GM23338 (cell line): ENCODE measurements at regions not wholly inside any gene's neighbourhood (a gene's known extent, or its start where the extent isn't known, plus 50 kb on each side); places are given as distances from the start of the nearest gene placed in this dataset.

Experiments
- ATAC-seq: fragments of 200-7000 bp; cut with Tn5 transposase; 3 replicates; pipeline ENCODE4 v1.9.1; 2020
- DNase-seq: peaks from one replicate; pipeline ENCODE4 v3.0.0-alpha.2; 2015; ENCODE audit warnings: low spot score
- H2AFZ ChIP-seq: fragments of 200-600 bp; sonication (generic); 2 replicates; pipeline ENCODE4 v1.8.0; 2016; ENCODE audit warnings: antibody characterized with exemption, mild to moderate bottlenecking, moderate library complexity
- H3F3A ChIP-seq: fragments of 200-600 bp; sonication (generic); replicated peaks from 2 replicates; pipeline ENCODE4 v1.8.0; 2017; ENCODE audit warnings: antibody characterized with exemption, mixed run types, low read depth
- H3K27ac ChIP-seq: fragments of 200-600 bp; sonication (generic); 2 replicates; pipeline ENCODE4 v1.6.1; 2016; ENCODE audit warnings: low read depth
- H3K27me3 ChIP-seq: fragments of 200-600 bp; sonication (generic); 2 replicates; pipeline ENCODE4 v1.8.0; 2016; ENCODE audit warnings: mild to moderate bottlenecking, mixed run types, moderate library complexity; ENCODE audit not compliant: insufficient read depth
- H3K36me3 ChIP-seq: fragments of 200-600 bp; sonication (generic); 2 replicates; pipeline ENCODE4 v1.8.0; 2016; ENCODE audit warnings: mild to moderate bottlenecking; ENCODE audit not compliant: insufficient read depth
- H3K4me1 ChIP-seq: fragments of 200-600 bp; sonication (generic); 2 replicates; pipeline ENCODE4 v1.8.0; 2016; ENCODE audit warnings: mild to moderate bottlenecking, moderate library complexity; ENCODE audit not compliant: insufficient read depth
- H3K4me2 ChIP-seq: fragments of 200-600 bp; sonication (generic); 2 replicates; pipeline ENCODE4 v1.7.1; 2017; ENCODE audit warnings: mixed run types
- H3K4me3 ChIP-seq: fragments of 200-600 bp; sonication (generic); 2 replicates; pipeline ENCODE4 v1.6.1; 2016; ENCODE audit warnings: mixed run types
- H3K79me2 ChIP-seq: fragments of 200-600 bp; sonication (generic); replicated peaks from 2 replicates; pipeline ENCODE4 v1.8.0; 2017; ENCODE audit warnings: mild to moderate bottlenecking; ENCODE audit not compliant: insufficient read depth
- H3K9me2 ChIP-seq: fragments of 200-600 bp; sonication (generic); 2 replicates; pipeline ENCODE4 v1.8.0; 2017; ENCODE audit not compliant: insufficient read depth
- H4K20me1 ChIP-seq: fragments of 200-600 bp; sonication (generic); replicated peaks from 2 replicates; pipeline ENCODE4 v1.8.0; 2017; ENCODE audit warnings: mild to moderate bottlenecking; ENCODE audit not compliant: insufficient read depth
- H3K27ac Mint-ChIP-seq: 2 replicates; pipeline ENCODE4 v1.8.0; 2020; ENCODE audit warnings: inconsistent platforms, mild to moderate bottlenecking, moderate library complexity, mixed read lengths
- H3K27me3 Mint-ChIP-seq: 3 replicates; pipeline ENCODE4 v1.8.0; 2022; ENCODE audit warnings: low read depth, mild to moderate bottlenecking, moderate library complexity, mixed read lengths, inconsistent platforms; ENCODE audit not compliant: insufficient read depth, poor library complexity
- H3K36me3 Mint-ChIP-seq: 3 replicates; pipeline ENCODE4 v1.8.0; 2021; ENCODE audit warnings: low read depth, mild to moderate bottlenecking, inconsistent platforms, moderate library complexity, mixed read lengths
- H3K4me1 Mint-ChIP-seq: 3 replicates; pipeline ENCODE4 v1.8.0; 2020; ENCODE audit warnings: mild to moderate bottlenecking, inconsistent platforms, mixed read lengths
- H3K4me3 Mint-ChIP-seq: 3 replicates; pipeline ENCODE4 v1.8.0; 2021; ENCODE audit warnings: moderate library complexity, mild to moderate bottlenecking, inconsistent platforms, mixed read lengths
- H3K9me3 Mint-ChIP-seq: 3 replicates; pipeline ENCODE4 v1.8.0; 2020; ENCODE audit warnings: moderate library complexity, mild to moderate bottlenecking, inconsistent platforms, mixed read lengths
- CREB1 ChIP-seq: fragments of 250-450 bp; sonication (Bioruptor Pico); IDR thresholded peaks from 2 replicates; pipeline ENCODE4 v1.5.0; 2020; ENCODE audit warnings: low read depth, mild to moderate bottlenecking, moderate library complexity
- CTCF ChIP-seq, 2 experiments: fragments of 200-600 bp in 1 of 2; sonication (generic) in 1 of 2; conservative IDR thresholded peaks; 2 replicates each; pipeline versions ENCODE4 v1.5.1 to v1.6.1; 2016 to 2017; ENCODE audit warnings: antibody characterized with exemption in 2 of 2, low read depth in 2 of 2, mild to moderate bottlenecking in 2 of 2, moderate library complexity in 1 of 2
- ETS1 ChIP-seq: IDR thresholded peaks from 2 replicates; pipeline ENCODE4 v1.6.1; 2016; ENCODE audit warnings: antibody characterized with exemption
- EZH2 ChIP-seq: fragments of 200-600 bp; sonication (generic); IDR thresholded peaks from one replicate; pipeline ENCODE4 v1.8.0; 2017; ENCODE audit warnings: antibody characterized with exemption, mild to moderate bottlenecking, low read depth; ENCODE audit not compliant: unreplicated experiment
- EZH2phosphoT487 ChIP-seq: fragments of 200-600 bp; sonication (generic); IDR thresholded peaks from one replicate; pipeline ENCODE4 v1.8.1; 2018; ENCODE audit warnings: antibody characterized with exemption; ENCODE audit not compliant: unreplicated experiment
- JUNB ChIP-seq: IDR thresholded peaks from one replicate; pipeline ENCODE4 v1.6.1; 2016; ENCODE audit warnings: antibody characterized with exemption; ENCODE audit not compliant: unreplicated experiment
- NANOG ChIP-seq: IDR thresholded peaks from 2 replicates; pipeline ENCODE4 v1.6.1; 2016; ENCODE audit warnings: antibody characterized with exemption, borderline replicate concordance
- POLR2AphosphoS5 ChIP-seq: IDR thresholded peaks from 2 replicates; pipeline ENCODE4 v1.6.1; 2016; ENCODE audit warnings: antibody characterized with exemption, low read depth
- STAT1 ChIP-seq: IDR thresholded peaks from one replicate; pipeline ENCODE4 v1.6.1; 2016; ENCODE audit warnings: antibody characterized with exemption; ENCODE audit not compliant: unreplicated experiment
- ZNF114 ChIP-seq: fragments of 250-450 bp; sonication (Bioruptor Pico); IDR thresholded peaks from 2 replicates; pipeline ENCODE4 v1.5.0; 2020; ENCODE audit warnings: mild to moderate bottlenecking, moderate library complexity
- ZNF331 ChIP-seq: fragments of 250-450 bp; sonication (Bioruptor Pico); IDR thresholded peaks from 2 replicates; pipeline ENCODE4 v1.5.0; 2020; ENCODE audit warnings: low read depth, mild to moderate bottlenecking, moderate library complexity
- TF ChIP-seq, protein P1 (sequence below): fragments of 250-450 bp; sonication (Bioruptor Pico); IDR thresholded peaks from 2 replicates; pipeline ENCODE4 v1.5.0; 2020; ENCODE audit warnings: mild to moderate bottlenecking, moderate library complexity
- TF ChIP-seq, protein P2 (sequence below): IDR thresholded peaks from one replicate; pipeline ENCODE4 v1.6.1; 2018; ENCODE audit warnings: antibody characterized with exemption; ENCODE audit not compliant: unreplicated experiment

- DNase-seq (no peak), ATAC-seq (no peak)
- H3K9me2 ChIP-seq, result peaks cover 4% of the 10 kb centered on the region; the same call in 1 of the 2 replicates
- no peak overlapping the region for H2AFZ ChIP-seq
- no peaks in the 10 kb centered on the region for H3K79me2 ChIP-seq
- no peaks in the 10 kb centered on the region for H3K36me3 ChIP-seq
- no peak overlapping the region for H3K4me2 ChIP-seq
- TF ChIP-seq, protein P1, sequence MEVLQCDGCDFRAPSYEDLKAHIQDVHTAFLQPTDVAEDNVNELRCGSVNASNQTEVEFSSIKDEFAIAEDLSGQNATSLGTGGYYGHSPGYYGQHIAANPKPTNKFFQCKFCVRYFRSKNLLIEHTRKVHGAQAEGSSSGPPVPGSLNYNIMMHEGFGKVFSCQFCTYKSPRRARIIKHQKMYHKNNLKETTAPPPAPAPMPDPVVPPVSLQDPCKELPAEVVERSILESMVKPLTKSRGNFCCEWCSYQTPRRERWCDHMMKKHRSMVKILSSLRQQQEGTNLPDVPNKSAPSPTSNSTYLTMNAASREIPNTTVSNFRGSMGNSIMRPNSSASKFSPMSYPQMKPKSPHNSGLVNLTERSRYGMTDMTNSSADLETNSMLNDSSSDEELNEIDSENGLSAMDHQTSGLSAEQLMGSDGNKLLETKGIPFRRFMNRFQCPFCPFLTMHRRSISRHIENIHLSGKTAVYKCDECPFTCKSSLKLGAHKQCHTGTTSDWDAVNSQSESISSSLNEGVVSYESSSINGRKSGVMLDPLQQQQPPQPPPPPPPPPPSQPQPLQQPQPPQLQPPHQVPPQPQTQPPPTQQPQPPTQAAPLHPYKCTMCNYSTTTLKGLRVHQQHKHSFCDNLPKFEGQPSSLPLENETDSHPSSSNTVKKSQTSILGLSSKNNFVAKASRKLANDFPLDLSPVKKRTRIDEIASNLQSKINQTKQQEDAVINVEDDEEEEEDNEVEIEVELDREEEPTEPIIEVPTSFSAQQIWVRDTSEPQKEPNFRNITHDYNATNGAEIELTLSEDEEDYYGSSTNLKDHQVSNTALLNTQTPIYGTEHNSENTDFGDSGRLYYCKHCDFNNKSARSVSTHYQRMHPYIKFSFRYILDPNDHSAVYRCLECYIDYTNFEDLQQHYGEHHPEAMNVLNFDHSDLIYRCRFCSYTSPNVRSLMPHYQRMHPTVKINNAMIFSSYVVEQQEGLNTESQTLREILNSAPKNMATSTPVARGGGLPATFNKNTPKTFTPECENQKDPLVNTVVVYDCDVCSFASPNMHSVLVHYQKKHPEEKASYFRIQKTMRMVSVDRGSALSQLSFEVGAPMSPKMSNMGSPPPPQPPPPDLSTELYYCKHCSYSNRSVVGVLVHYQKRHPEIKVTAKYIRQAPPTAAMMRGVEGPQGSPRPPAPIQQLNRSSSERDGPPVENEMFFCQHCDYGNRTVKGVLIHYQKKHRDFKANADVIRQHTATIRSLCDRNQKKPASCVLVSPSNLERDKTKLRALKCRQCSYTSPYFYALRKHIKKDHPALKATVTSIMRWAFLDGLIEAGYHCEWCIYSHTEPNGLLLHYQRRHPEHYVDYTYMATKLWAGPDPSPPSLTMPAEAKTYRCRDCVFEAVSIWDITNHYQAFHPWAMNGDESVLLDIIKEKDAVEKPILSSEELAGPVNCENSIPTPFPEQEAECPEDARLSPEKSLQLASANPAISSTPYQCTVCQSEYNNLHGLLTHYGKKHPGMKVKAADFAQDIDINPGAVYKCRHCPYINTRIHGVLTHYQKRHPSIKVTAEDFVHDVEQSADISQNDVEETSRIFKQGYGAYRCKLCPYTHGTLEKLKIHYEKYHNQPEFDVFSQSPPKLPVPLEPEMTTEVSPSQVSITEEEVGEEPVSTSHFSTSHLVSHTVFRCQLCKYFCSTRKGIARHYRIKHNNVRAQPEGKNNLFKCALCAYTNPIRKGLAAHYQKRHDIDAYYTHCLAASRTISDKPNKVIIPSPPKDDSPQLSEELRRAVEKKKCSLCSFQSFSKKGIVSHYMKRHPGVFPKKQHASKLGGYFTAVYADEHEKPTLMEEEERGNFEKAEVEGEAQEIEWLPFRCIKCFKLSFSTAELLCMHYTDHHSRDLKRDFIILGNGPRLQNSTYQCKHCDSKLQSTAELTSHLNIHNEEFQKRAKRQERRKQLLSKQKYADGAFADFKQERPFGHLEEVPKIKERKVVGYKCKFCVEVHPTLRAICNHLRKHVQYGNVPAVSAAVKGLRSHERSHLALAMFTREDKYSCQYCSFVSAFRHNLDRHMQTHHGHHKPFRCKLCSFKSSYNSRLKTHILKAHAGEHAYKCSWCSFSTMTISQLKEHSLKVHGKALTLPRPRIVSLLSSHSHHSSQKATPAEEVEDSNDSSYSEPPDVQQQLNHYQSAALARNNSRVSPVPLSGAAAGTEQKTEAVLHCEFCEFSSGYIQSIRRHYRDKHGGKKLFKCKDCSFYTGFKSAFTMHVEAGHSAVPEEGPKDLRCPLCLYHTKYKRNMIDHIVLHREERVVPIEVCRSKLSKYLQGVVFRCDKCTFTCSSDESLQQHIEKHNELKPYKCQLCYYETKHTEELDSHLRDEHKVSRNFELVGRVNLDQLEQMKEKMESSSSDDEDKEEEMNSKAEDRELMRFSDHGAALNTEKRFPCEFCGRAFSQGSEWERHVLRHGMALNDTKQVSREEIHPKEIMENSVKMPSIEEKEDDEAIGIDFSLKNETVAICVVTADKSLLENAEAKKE (CRISPR knock-in tag), result no peak
- TF ChIP-seq ZNF331 (CRISPR knock-in tag) (no peak), STAT1 (no peak), EZH2phosphoT487 (no peak), EZH2 (no peak), CREB1 (CRISPR knock-in tag) (no peak), POLR2AphosphoS5 (no peak), NANOG (no peak), JUNB (no peak), CTCF (conservative IDR thresholded peaks at IDR 0.05; ENCODE audit: low read depth in 2 of 2) (no peak), ETS1 (no peak), ZNF114 (CRISPR knock-in tag) (no peak)
- TF ChIP-seq, protein P2, sequence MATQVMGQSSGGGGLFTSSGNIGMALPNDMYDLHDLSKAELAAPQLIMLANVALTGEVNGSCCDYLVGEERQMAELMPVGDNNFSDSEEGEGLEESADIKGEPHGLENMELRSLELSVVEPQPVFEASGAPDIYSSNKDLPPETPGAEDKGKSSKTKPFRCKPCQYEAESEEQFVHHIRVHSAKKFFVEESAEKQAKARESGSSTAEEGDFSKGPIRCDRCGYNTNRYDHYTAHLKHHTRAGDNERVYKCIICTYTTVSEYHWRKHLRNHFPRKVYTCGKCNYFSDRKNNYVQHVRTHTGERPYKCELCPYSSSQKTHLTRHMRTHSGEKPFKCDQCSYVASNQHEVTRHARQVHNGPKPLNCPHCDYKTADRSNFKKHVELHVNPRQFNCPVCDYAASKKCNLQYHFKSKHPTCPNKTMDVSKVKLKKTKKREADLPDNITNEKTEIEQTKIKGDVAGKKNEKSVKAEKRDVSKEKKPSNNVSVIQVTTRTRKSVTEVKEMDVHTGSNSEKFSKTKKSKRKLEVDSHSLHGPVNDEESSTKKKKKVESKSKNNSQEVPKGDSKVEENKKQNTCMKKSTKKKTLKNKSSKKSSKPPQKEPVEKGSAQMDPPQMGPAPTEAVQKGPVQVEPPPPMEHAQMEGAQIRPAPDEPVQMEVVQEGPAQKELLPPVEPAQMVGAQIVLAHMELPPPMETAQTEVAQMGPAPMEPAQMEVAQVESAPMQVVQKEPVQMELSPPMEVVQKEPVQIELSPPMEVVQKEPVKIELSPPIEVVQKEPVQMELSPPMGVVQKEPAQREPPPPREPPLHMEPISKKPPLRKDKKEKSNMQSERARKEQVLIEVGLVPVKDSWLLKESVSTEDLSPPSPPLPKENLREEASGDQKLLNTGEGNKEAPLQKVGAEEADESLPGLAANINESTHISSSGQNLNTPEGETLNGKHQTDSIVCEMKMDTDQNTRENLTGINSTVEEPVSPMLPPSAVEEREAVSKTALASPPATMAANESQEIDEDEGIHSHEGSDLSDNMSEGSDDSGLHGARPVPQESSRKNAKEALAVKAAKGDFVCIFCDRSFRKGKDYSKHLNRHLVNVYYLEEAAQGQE, result no peak
- H4K20me1 ChIP-seq, result no peaks in the 10 kb centered on the region
- no peak overlapping the region for H3K4me3 ChIP-seq
- H3F3A ChIP-seq, result no peaks in the 10 kb centered on the region
- Mint-ChIP-seq H3K27ac (no peak overlapping the region), H3K36me3 (no peaks in the 10 kb centered on the region), H3K27me3 (peaks cover under 1% of the 10 kb centered on the region), H3K4me1 (no peaks in the 10 kb centered on the region), H3K4me3 (no peak overlapping the region), H3K9me3 (peaks cover 3% of the 10 kb centered on the region; the same call in 1 of the 3 replicates)
- H3K27me3 ChIP-seq, result no peaks in the 10 kb centered on the region
- no peak overlapping the region for H3K27ac ChIP-seq
- H3K4me1 ChIP-seq, result no peaks in the 10 kb centered on the region
These were observed 427.1 kb downstream of the RPS29 start for GRCh38 chr14:49159081-49159480.
